CD4-positive, alpha-beta T cell treated with Interleukin-6 at 100 ng/mL for 8 hours (primary cell): ENCODE measurements at regions not wholly inside any gene's neighbourhood (a gene's known extent, or its start where the extent isn't known, plus 50 kb on each side); places are given as distances from the start of the nearest gene placed in this dataset.
"Not testable (repeated sequence)": the region's sequence is repeated elsewhere in the genome, so short reads cannot be mapped to it uniquely, and the experiment has no call there.

Experiments
- DNase-seq: peaks from one replicate; pipeline ENCODE4 v3.0.0-alpha.2; 2020; ENCODE audit warnings: mixed read lengths, low spot score

GRCh38 chr1:87957331-87957730 is 628.7 kb downstream of the LMO4 start:
- no peak for DNase-seq

DNA sequence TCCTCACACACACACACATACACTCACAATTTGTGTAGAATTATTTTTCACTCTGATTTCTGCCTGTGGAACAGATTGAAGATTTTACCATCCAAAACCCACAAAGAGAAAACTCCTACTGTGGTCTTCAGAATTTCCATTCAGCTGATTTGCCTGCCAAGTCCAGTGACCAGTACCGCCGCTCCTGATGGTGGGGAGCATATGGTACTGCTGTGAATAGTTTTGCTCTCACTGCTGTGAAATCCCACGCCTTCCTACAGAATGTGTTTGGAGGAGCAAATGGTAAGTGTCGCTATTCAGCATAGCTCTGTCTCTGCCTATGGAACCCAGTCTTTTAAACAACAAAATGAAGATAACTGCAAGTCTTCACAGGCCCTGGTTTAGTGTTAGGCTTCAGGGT is 629.5 kb downstream of the LMO4 start:
- no peak for DNase-seq

GRCh38 chr1:87958716-87959115 is 630.0 kb downstream of the LMO4 start:
- no peak for DNase-seq

DNA sequence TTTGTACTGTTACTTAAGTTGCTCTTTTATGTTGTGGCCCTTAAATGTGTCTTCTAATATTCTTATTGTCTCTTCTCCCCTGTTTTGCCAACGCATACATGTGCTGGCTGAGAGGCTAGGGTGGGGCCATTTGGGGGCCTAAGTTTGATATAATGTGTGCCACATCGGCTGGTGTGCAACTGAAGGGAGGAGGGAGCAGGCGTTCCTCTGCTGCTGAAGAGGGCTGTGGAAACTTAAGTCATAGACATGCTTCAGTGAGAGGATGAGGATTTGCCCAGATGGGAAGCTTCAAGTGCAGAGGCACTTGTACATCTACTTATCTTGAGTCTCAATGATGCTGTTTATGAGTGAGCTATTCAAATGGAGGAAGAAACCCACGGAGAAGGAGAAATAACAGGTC is 630.6 kb downstream of the LMO4 start:
- no peak for DNase-seq

DNA sequence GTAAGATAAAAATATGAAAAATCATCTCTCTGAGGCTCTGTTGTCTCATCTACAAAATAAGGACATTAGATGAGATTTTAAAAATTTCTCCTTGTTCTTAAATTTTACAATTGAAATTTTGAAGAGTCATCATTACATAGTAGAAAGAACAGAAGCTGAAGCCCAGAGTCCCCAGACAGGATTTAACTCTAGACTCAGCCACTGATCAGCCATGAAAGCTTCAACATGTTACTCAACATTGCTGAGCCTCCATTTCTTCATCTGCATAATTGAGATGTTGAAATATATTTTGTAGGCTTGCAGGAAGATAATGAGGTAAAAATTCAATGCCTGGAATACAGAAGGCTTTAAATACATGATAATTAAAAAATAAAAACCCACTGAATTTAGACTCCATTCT is 633.3 kb downstream of the LMO4 start:
- DNase-seq = no peak

DNA sequence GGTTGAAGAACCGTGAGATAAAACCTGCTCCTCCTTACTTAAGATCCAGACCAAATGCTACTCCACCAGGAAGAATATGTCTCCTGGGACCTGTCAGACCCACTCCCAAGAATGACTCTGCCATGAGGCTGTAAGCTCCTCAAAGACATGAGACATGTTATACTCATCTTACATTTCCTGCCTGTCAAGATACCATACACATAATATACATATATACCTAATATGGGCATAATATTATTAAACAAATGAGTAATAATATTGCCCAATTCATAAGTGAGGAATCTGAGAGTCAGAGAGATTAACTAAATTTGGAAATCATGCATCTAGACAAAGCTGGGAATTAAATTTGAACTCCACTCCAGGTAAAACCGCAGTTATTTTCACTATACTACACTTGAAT is 634.9 kb downstream of the LMO4 start:
- no peak for DNase-seq

DNA sequence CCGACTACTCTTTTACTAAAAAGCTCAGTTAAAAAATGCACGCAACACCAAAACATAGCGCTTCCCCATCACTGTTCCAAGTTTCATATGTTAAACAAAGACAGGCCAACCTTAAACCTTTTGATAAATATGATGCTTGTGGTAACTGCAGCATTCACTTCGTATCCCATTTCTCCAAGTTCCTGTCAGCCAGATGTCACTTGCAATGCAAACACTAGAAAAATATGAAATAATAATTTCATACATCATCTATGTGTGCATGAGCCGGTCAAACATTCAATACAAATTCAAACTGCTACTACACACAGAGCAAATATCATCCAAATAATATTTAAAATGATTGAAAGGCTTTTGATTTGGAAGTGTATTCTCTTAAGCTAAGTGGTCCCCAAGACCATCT is 636.5 kb downstream of the LMO4 start:
- DNase-seq = no peak

DNA sequence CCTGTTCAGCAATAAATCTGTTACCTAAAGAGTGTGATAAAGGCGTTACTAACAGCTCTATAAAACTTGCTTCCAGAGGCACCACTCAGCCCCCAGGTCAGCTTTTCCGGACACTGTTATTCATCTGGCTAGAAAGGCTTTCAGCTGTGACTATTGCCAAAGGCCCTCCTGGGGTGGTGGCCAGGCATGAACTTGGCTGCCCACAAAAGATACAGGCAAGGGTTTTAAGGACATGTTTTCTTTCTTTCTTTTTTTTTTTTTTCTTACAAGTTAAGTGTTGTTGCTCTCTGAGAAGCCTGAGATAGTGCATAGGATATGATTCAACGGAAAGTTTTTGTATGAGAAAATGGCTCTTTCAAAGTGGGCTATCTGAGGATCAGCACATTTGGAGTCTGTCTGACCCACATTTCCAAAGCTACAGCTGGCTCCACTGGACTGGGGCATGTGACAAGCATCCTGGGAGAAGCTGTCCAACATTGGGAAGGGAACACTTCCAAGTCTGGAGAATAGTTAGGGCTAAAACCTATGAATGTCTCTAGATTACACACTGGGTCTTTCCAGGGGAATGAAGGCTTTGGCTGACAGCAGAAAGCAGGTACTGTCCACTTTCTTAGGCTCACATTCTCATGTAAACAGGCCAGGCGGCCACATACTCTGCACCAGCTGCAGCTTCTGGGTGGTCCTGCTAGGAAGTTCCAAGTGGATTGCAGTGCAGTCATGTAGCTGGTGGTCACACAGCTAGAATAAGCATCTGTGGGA is 639.7 kb downstream of the LMO4 start:
- DNase-seq = no peak

GRCh38 chr1:87969040-87969439 is 640.4 kb downstream of the LMO4 start:
- no peak for DNase-seq

DNA sequence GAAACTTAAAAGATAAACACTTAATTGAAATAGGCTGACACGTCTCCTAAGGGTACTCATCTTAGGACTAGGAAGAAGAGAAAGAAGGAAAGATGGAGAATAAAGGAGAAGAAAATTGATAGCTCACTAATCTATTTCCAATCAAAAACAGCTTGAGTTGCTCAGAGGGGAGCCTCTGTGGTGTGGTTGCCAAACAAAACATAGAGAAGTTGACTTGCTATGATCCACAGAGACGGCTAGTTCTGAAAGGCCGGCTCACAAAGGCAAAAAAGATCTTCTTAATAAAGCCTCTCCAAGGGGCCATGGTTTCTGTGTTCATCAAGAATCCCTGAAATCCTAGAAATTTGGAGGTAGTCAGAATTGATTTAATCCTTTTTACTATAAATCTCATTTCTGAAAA is 644.1 kb downstream of the LMO4 start:
- no peak for DNase-seq

GRCh38 chr1:87973896-87974295 is 645.2 kb downstream of the LMO4 start:
- no peak for DNase-seq

DNA sequence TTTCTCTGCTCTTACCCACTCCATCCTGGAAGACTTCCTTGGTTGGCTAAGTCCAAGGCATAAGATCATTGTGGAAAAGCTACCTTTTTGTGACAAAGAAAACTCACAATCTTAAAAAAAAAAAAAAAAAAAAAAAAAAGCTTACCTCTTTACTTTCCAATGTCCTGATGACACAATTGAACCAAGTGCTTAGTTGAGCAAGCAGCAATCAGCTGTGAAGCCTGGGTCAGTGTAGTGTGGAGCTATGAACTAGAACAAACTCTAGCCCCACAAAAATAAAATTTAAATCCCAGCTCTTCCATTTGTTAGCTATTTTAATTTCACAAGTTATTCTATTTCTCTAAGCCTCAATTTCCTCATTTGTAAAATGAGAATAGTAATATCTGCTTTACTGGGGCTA is 647.6 kb downstream of the LMO4 start:
- no peak for DNase-seq

DNA sequence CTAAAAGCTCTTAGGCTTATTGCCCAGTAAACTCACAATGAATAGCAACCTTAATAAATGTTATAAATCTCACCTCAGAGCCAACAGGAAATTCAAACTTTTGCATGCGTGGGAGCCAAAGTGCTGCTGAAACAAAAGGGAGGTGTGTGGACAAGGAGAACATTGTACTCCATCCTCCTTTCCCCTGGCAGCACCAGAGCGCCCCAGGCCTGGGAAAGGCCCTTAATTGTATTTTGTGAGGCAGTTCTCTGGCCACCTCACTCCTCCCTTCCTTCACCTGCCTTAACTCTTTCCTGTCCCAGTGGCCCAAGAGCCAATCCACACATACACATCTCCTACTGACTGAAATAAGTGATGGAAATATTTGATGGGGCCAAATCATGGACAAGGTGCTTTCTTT is 648.5 kb downstream of the LMO4 start:
- no peak for DNase-seq

- no peak for DNase-seq
Observed at GRCh38 chr1:87979079-87979478, 650.4 kb downstream of the LMO4 start.

DNA sequence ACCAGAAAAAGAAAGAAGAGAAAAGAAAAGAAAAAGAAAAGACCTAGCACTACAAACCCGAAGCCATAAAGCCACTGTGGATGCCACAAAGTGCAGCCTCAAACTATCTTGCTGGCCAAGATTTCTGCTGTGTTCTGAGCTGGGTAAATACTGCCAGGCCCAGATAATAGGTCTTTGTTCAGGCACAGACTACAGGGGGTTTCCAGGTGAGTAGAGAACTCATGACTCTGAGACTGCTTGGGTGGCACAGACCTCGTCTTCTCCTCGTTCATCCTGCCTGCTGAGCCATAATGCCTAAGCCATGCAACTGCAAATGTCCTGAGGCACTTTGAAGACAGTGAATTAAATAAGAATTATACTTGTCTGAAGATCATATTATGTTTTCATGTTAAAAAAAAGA is 651.8 kb downstream of the LMO4 start:
- no peak for DNase-seq

DNA sequence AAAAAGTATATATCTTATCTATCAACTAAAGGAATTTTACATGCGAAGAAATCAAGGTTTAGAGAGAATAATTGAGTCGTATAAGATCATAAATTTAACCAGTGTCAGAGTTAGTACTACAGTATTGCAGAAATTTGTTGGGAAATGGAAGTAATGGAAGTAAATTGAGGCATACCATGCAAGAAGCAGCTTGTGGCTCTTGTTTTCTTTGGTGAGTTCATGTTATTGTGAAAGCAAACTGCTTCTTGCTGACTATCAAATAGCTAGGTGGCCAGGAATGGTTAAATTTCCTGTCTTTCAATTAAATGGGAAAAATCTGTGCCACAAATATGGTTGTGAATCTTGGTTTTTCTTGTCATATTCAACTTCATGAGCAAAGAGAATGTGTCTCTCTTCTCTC is 652.7 kb downstream of the LMO4 start:
- no peak for DNase-seq

GRCh38 chr1:87981810-87982209 is 653.1 kb downstream of the LMO4 start:
- no peak for DNase-seq

GRCh38 chr1:87983841-87984240 is 655.2 kb downstream of the LMO4 start:
- DNase-seq = no peak

DNA sequence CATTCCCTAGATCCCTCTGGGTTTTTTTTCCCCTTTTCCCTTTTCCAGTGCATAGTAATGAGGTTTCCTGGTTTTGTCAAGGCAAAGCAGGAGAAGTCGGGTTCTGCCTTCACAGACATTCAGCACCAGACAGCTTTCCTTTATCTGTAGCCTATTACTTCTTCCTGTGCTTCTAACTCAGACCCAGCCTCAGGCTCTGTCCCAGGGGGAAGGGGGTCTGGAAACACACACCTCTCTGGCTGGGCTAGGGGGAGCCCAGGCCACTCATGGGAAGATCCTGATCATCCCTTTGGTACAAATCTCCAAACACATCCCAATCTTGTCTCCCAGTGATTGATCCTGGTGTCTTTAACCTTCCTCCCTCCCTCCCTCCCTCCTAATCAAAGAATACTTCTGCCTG is 656.4 kb downstream of the LMO4 start:
- no peak for DNase-seq

GRCh38 chr1:87986130-87986866 is 657.6 kb downstream of the LMO4 start:
- no peak for DNase-seq

DNA sequence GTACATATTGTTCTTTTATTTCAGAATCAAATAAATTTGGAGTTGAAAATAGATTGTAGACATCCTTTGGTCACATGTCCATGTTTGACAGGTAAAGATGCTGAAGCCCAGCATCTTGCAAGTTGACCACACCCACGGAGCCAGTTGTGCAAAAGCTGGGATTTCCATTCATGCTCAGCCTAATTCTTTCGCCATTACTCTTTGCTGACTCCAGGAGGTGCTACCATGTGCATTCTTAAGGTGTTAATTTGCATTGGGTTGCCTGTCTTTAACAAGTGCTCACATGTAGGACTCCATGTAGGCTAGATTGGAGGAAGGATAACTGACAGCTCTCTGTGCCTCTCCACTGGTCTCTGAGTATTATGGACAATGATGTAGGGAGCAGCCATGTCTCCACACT is 660.7 kb downstream of the LMO4 start:
- DNase-seq = no peak

DNA sequence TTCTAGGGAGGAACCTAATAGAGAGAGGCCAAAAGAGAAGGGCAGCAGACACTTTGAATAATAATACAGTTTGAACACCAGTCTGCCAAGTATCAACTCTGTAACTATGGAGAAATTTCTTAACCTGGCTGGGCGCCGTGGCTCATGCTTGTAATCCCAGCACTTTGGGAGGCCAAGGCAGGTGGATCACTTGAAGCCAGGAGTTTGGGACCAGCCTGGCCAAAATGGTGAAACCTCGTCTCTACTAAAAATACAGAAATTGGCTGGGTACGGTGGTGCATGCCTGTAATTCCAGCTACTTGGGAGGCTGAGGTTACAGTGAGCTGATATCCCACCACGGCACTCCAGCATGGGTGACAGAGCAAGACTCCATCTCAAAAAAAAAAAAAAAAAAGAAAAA is 663.9 kb downstream of the LMO4 start:
- not testable (repeated sequence) for DNase-seq

- no peak for DNase-seq
Observed at GRCh38 chr1:87993051-87993450, 664.4 kb downstream of the LMO4 start.

GRCh38 chr1:87999852-88000251 is 671.2 kb downstream of the LMO4 start:
- no peak for DNase-seq
